CD4-positive, alpha-beta memory T cell (primary cell): ENCODE measurements at regions not wholly inside any gene's neighbourhood (a gene's known extent, or its start where the extent isn't known, plus 50 kb on each side); places are given as distances from the start of the nearest gene placed in this dataset.
A peak's percentile ranks its signal among the peaks of the same experiment; 100 is the strongest.

Experiments used
- CTCF ChIA-PET: fragments of 350-600 bp; sonication (Branson Sonifier 250); formaldehyde crosslinking; loops from one replicate; lab custom pipeline; 2021; ENCODE audit warnings: inconsistent platforms; ENCODE audit not compliant: partially characterized antibody; lab: Charles Lee
- POLR2A ChIA-PET: fragments of 350-600 bp; sonication (Branson Sonifier 250); formaldehyde crosslinking; loops from one replicate; lab custom pipeline; 2021; ENCODE audit not compliant: partially characterized antibody; lab: Charles Lee
- DNase-seq, 5 donors: peaks; one replicate each; pipeline versions ENCODE4 v3.0.0 to v3.0.0-alpha.2; 2020 to 2022; ENCODE audit warnings: mixed read lengths in 1 of 5
- H3K27ac ChIP-seq: one replicate; pipeline ENCODE4 v1.7.0; 2013; ENCODE audit warnings: low read depth, low read length
- H3K27me3 ChIP-seq: 2 replicates; pipeline ENCODE4 v1.7.0; 2013; ENCODE audit warnings: mild to moderate bottlenecking, low read length, moderate library complexity; ENCODE audit not compliant: insufficient read depth
- H3K36me3 ChIP-seq: 2 replicates; pipeline ENCODE4 v1.7.0; 2013; ENCODE audit warnings: mild to moderate bottlenecking, low read length, moderate library complexity; ENCODE audit not compliant: insufficient read depth
- H3K4me1 ChIP-seq: 2 replicates; pipeline ENCODE4 v1.7.0; 2013; ENCODE audit warnings: mild to moderate bottlenecking, low read length, moderate library complexity; ENCODE audit not compliant: insufficient read depth
- H3K4me3 ChIP-seq, 2 donors: one replicate each; pipeline ENCODE4 v1.7.0; 2013; ENCODE audit warnings: low read length in 2 of 2, mild to moderate bottlenecking in 1 of 2
- H3K9me3 ChIP-seq, 2 donors: one replicate each; pipeline ENCODE4 v1.7.0; 2013; ENCODE audit warnings: low read length in 2 of 2, control low read depth in 1 of 2; ENCODE audit not compliant: control insufficient read depth in 1 of 2
- H3K27ac Mint-ChIP-seq, 7 donors: one replicate each; pipeline ENCODE4 v1.8.0; 2020 to 2021; ENCODE audit warnings: mixed read lengths in 7 of 7, mild to moderate bottlenecking in 6 of 7, inconsistent platforms in 3 of 7, moderate library complexity in 3 of 7
- H3K27me3 Mint-ChIP-seq, 2 donors: one replicate each; pipeline ENCODE4 v1.8.0; 2020 to 2021; ENCODE audit warnings: mixed read lengths in 2 of 2
- H3K36me3 Mint-ChIP-seq, 2 donors: one replicate each; pipeline ENCODE4 v1.8.0; 2020 to 2021; ENCODE audit warnings: mixed read lengths in 2 of 2, inconsistent platforms in 1 of 2, mild to moderate bottlenecking in 1 of 2
- H3K4me1 Mint-ChIP-seq, 4 donors: one replicate each; pipeline ENCODE4 v1.8.0; 2020 to 2021; ENCODE audit warnings: mixed read lengths in 4 of 4, mild to moderate bottlenecking in 1 of 4
- H3K4me3 Mint-ChIP-seq, 8 donors: one replicate each; pipeline ENCODE4 v1.8.0; 2020 to 2021; ENCODE audit warnings: mixed read lengths in 8 of 8, mild to moderate bottlenecking in 7 of 8, moderate library complexity in 6 of 8, inconsistent platforms in 3 of 8
- H3K9me3 Mint-ChIP-seq, 8 donors: one replicate each; pipeline ENCODE4 v1.8.0; 2020 to 2021; ENCODE audit warnings: mixed read lengths in 8 of 8, mild to moderate bottlenecking in 5 of 8, inconsistent platforms in 3 of 8, moderate library complexity in 1 of 8
- intact Hi-C: fragments of 100-400 bp; cut with micrococcal nuclease; formaldehyde crosslinking; loops from one replicate; pipeline ENCODE4 v1.15.1; 2023

DNA sequence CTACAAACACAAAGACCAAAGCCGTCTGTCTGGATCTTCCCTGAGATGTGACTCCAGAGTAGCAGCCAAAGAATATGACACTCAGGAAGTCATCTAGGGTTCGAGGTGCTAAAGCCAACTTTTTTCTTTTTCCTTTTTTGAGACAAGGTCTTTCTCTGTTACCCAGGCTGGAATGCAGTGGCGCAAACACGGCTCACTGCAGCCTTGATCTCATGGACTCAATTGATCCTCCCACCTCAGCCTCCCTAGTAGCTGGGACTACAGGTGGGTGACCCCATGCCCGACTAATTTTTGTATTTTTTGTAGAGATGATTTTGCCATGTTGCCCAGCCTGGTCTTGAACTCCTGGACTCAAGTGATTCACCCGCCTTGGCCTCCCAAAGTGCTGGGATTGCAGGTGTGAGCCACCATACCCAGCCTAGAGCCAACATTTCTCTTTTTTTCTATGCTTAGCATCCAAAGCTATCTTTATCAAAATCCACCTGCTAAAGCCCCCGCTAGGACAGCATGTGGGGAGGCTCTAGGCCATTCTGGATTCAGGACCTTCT is 92.8 kb downstream of the TMEM17 start:
- Mint-ChIP-seq H3K27me3 (peaks cover 0 to 1% of the 10 kb centered on the region in 2 donors), H3K4me3 (peak overlapping the region in 1 of 8 donors; percentile 20), H3K27ac (peak overlapping the region in 1 of 7 donors; percentile 80), H3K4me1 (peaks cover 0 to 17% (median 2%) of the 10 kb centered on the region in 4 donors), H3K9me3 (peaks cover 0 to 5% (median 0%) of the 10 kb centered on the region in 8 donors), H3K36me3 (no peaks in the 10 kb centered on the region)
- intact Hi-C loops, result loop anchor here (5.0 kb wide), 1 partner anchor 216 kb away; the partner anchor contains the start of gene B3GNT2
- no peak overlapping the region for H3K27ac ChIP-seq
- no peaks in the 10 kb centered on the region for H3K9me3 ChIP-seq
- ChIA-PET POLR2A (no interaction called here), CTCF (interaction anchor here (0.5 to 6.1 kb wide), 13 partner anchors 10 to 1277 kb away, joined by 3 to 67 read pairs (median 4); partner anchors contain the start of gene COMMD1)
- H3K27me3 ChIP-seq, result no peaks in the 10 kb centered on the region
- H3K4me1 ChIP-seq, result peaks cover 4% of the 10 kb centered on the region
- no peak for DNase-seq
- H3K36me3 ChIP-seq, result no peaks in the 10 kb centered on the region
- H3K4me3 ChIP-seq, result no peak overlapping the region

DNA sequence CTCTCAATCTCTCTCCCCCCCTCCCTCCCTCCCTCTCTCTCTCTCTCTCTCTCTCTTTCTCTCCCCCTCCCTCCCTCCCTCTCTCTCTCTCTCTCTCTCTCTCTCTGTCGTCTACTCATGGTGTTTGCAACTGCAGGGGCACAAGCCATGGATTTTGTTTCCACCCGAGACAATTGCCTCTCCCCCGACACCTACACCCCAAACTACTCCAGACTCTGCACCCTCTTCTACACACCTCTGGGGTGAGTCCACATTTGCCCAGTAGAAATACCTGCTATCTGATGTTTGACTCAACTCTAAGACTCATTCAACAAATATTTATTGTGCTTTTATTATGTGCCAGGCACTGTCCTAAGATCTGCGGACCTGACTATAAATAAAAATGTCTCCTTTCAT is 93.7 kb downstream of the TMEM17 start:
- Mint-ChIP-seq H3K4me3 (peak overlapping the region in 3 of 8 donors; percentile 15 to 62 (median 58)), H3K9me3 (peaks cover 0 to 3% (median 0%) of the 10 kb centered on the region in 8 donors), H3K27me3 (peaks cover 0 to 1% of the 10 kb centered on the region in 2 donors), H3K27ac (peak overlapping the region in 4 of 7 donors; percentile 70 to 91 (median 78)), H3K4me1 (peaks cover 0 to 17% (median 2%) of the 10 kb centered on the region in 4 donors), H3K36me3 (no peaks in the 10 kb centered on the region)
- Histone ChIP-seq H3K27me3 (no peaks in the 10 kb centered on the region), H3K4me3 (no peak overlapping the region), H3K27ac (no peak overlapping the region), H3K9me3 (no peaks in the 10 kb centered on the region), H3K36me3 (no peaks in the 10 kb centered on the region), H3K4me1 (peaks cover 4% of the 10 kb centered on the region)
- intact Hi-C loops, result loop anchor here (1.0 to 5.0 kb wide), 2 partner anchors 215 to 419 kb away; partner anchors contain the start of gene B3GNT2
- POLR2A ChIA-PET, result no interaction called here
- CTCF ChIA-PET, result interaction anchor here (1.0 to 6.1 kb wide), 6 partner anchors 9 to 507 kb away, joined by 3 to 67 read pairs (median 6); partner anchors contain the start of gene COMMD1
- DNase-seq, result peak in 2 of 5 donors; percentile 11 to 12

DNA sequence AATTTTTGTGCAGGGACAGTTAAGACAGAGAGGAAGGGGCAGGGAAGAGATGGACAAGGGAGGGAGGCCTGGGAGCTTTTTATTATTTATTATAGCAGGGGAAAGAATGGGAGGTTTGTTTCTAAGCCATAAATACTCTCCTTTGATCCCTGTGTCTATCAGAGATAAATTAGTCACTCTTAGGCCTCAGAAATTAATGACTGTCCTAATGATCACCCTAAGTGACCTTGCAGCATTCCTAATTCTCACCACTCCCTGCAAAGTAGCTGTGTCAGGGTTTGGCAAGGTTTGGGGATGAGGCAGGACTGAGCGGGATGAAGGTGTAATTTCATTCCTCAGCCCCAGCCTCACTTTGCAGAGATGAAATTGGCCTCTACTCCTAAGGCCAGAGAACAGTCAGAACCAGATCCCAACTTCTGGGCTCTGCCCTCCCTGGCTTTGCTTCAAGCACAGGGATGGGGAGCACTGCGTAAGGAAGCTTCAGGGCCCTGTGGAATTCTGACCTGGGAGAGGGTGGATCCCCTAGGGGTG is 95.0 kb downstream of the TMEM17 start:
- Mint-ChIP-seq H3K4me3 (no peak overlapping the region), H3K36me3 (no peaks in the 10 kb centered on the region), H3K27ac (no peak overlapping the region), H3K9me3 (peaks cover 0 to 3% (median 0%) of the 10 kb centered on the region in 8 donors), H3K4me1 (peaks cover 0 to 17% (median 2%) of the 10 kb centered on the region in 4 donors), H3K27me3 (peaks cover 0 to 1% of the 10 kb centered on the region in 2 donors)
- no peak overlapping the region for H3K27ac ChIP-seq
- no peaks in the 10 kb centered on the region for H3K36me3 ChIP-seq
- no peaks in the 10 kb centered on the region for H3K27me3 ChIP-seq
- CTCF ChIA-PET, result interaction anchor here (0.8 to 6.1 kb wide), 11 partner anchors 9 to 506 kb away, joined by 3 to 67 read pairs (median 3); partner anchors contain the start of gene COMMD1
- no peak for DNase-seq
- H3K4me1 ChIP-seq, result peaks cover 4% of the 10 kb centered on the region
- H3K9me3 ChIP-seq, result no peaks in the 10 kb centered on the region
- POLR2A ChIA-PET, result no interaction called here
- no peak overlapping the region for H3K4me3 ChIP-seq
- intact Hi-C loops, result loop anchor here (5.0 kb wide), 1 partner anchor 214 kb away; the partner anchor contains the start of gene B3GNT2

- Mint-ChIP-seq H3K27ac (peak overlapping the region in 1 of 7 donors; percentile 19), H3K4me3 (no peak overlapping the region), H3K36me3 (no peaks in the 10 kb centered on the region), H3K9me3 (peaks cover 0 to 3% (median 0%) of the 10 kb centered on the region in 8 donors), H3K4me1 (peaks cover 0 to 12% (median 0%) of the 10 kb centered on the region in 4 donors), H3K27me3 (peaks cover 0 to 1% of the 10 kb centered on the region in 2 donors)
- H3K27me3 ChIP-seq, result no peaks in the 10 kb centered on the region
- ChIA-PET CTCF (interaction anchor here (1.0 to 6.1 kb wide), 8 partner anchors 13 to 505 kb away, joined by 3 to 67 read pairs (median 4); partner anchors contain the start of gene COMMD1), POLR2A (no interaction called here)
- no peak for DNase-seq
- H3K36me3 ChIP-seq, result no peaks in the 10 kb centered on the region
- peaks cover 4% of the 10 kb centered on the region for H3K4me1 ChIP-seq
- H3K4me3 ChIP-seq, result no peak overlapping the region
- no peak overlapping the region for H3K27ac ChIP-seq
- no peaks in the 10 kb centered on the region for H3K9me3 ChIP-seq
- intact Hi-C loops, result loop anchor here (5.0 kb wide), 1 partner anchor 213 kb away; the partner anchor contains the start of gene B3GNT2
These were observed 96.0 kb downstream of the TMEM17 start for GRCh38 chr2:62410015-62410453.

DNA sequence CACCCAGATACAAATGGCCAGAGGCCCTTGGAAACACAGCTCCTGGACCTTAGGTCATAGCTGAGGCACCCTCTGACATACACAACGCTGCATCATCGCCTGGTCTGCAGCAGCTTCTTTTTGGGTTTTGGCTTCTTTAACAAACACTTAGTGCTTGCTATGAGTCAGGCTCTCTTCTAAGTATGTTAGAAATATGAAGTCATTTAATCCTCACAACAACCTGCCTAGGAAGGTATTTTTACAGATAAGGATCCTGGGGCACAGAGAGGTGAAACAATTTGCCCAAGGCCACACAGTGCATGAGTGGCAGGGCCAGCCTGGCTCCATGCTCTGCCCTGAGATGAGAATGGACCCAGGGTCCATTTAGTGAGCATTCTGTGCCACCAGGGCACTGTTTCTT is 96.6 kb downstream of the TMEM17 start:
- Histone ChIP-seq H3K27me3 (no peaks in the 10 kb centered on the region), H3K36me3 (no peaks in the 10 kb centered on the region), H3K27ac (no peak overlapping the region), H3K9me3 (no peaks in the 10 kb centered on the region), H3K4me1 (peaks cover 4% of the 10 kb centered on the region), H3K4me3 (no peak overlapping the region)
- peaks cover 0 to 3% (median 0%) of the 10 kb centered on the region in 8 donors for H3K9me3 Mint-ChIP-seq
- intact Hi-C loops, result no loop called here
- CTCF ChIA-PET, result interaction anchor here (0.6 to 1.2 kb wide), 5 partner anchors 12 to 645 kb away, joined by 3 to 4 read pairs (median 4); no protein-coding TSS in a partner anchor
- no peak for DNase-seq
- no peak overlapping the region for H3K27ac Mint-ChIP-seq
- no peaks in the 10 kb centered on the region for H3K27me3 Mint-ChIP-seq
- no peaks in the 10 kb centered on the region for H3K36me3 Mint-ChIP-seq
- POLR2A ChIA-PET, result no interaction called here
- no peak overlapping the region for H3K4me3 Mint-ChIP-seq
- peaks cover 0 to 10% (median 0%) of the 10 kb centered on the region in 4 donors for H3K4me1 Mint-ChIP-seq

DNA sequence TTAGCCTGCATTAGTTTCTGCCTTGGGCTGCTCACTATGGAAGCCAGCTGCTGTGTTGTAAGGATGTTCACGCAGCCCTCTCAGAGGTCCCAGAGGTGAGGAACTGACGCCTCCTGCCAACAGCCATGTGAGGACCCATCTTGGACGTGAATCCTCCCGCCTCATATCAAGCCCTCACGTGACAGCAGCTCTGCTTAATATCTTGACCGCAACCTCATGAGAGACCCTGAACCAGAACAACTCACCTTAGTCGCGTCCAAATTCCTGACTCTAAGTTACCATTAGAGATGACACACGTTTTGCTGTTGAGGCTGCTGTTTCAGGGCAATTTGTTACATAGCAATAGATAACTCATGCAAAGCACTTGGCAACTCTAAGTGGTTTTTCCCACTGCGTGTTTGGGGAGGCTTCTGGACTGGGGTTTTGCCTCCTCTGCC is 97.7 kb downstream of the TMEM17 start:
- ChIA-PET CTCF (no interaction called here), POLR2A (no interaction called here)
- H3K36me3 Mint-ChIP-seq, result no peaks in the 10 kb centered on the region
- no peaks in the 10 kb centered on the region for H3K27me3 Mint-ChIP-seq
- no peak overlapping the region for H3K4me3 ChIP-seq
- H3K9me3 Mint-ChIP-seq, result peaks cover 0 to 3% (median 0%) of the 10 kb centered on the region in 8 donors
- no peak overlapping the region for H3K27ac Mint-ChIP-seq
- no peak for DNase-seq
- H3K4me1 ChIP-seq, result peaks cover 4% of the 10 kb centered on the region
- no peaks in the 10 kb centered on the region for H3K27me3 ChIP-seq
- no peak overlapping the region for H3K27ac ChIP-seq
- intact Hi-C loops, result no loop called here
- H3K36me3 ChIP-seq, result no peaks in the 10 kb centered on the region
- H3K4me1 Mint-ChIP-seq, result peaks cover 0 to 10% (median 0%) of the 10 kb centered on the region in 4 donors
- no peaks in the 10 kb centered on the region for H3K9me3 ChIP-seq
- no peak overlapping the region for H3K4me3 Mint-ChIP-seq

DNA sequence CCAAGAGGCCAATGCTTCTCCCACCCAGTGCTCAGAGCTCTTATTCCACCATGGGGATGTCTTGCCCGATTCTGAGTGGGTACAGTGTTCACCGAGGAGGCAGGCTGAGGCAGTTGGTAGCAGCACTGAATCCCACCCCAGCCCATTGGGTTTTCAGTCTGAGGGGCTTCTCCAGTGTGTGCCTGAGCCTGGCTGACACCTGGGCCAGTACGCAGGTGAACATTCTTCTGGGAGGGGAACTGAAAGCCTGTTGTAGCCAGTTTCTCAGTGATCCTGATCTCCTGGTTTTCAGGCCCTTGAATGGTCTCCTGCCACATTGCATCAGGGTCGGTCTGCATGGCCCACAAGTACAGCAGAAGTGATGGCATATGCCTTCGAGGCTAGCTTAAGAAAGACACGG is 98.2 kb downstream of the TMEM17 start:
- CTCF ChIA-PET, result no interaction called here

More for the DNA sequence above, 98.2 kb downstream of the TMEM17 start:
- H3K4me3 ChIP-seq, result no peak overlapping the region
- intact Hi-C loops, result no loop called here
- no peak overlapping the region for H3K4me3 Mint-ChIP-seq
- no peaks in the 10 kb centered on the region for H3K9me3 ChIP-seq
- POLR2A ChIA-PET, result no interaction called here
- H3K27ac Mint-ChIP-seq, result no peak overlapping the region
- peaks cover 0 to 3% (median 0%) of the 10 kb centered on the region in 8 donors for H3K9me3 Mint-ChIP-seq
- no peaks in the 10 kb centered on the region for H3K36me3 ChIP-seq
- H3K4me1 ChIP-seq, result peaks cover 4% of the 10 kb centered on the region
- no peaks in the 10 kb centered on the region for H3K27me3 Mint-ChIP-seq
- no peaks in the 10 kb centered on the region for H3K36me3 Mint-ChIP-seq
- H3K27me3 ChIP-seq, result no peaks in the 10 kb centered on the region
- no peak for DNase-seq
- H3K27ac ChIP-seq, result no peak overlapping the region
- peaks cover 0 to 10% (median 0%) of the 10 kb centered on the region in 4 donors for H3K4me1 Mint-ChIP-seq
